Spleen (tissue), 11 donors: ENCODE measurements at regions not wholly inside any gene's neighbourhood (a gene's known extent, or its start where the extent isn't known, plus 50 kb on each side); places are given as distances from the start of the nearest gene placed in this dataset.

Experiments used
- DNase-seq: peaks from one replicate; pipeline ENCODE4 v3.0.0-alpha.2; 2020
- H3K27ac ChIP-seq, 8 donors: fragments of 200-600 bp; sonication (generic) in 7 of 8; 1 replicate in 4 of 8; 2 replicates in 4 of 8; pipeline versions ENCODE4 v1.5.0 to v1.8.0; 2016 to 2021; ENCODE audit warnings: inconsistent platforms in 4 of 8, mild to moderate bottlenecking in 4 of 8, moderate library complexity in 1 of 8
- H3K27me3 ChIP-seq, 7 donors: fragments of 200-600 bp; sonication (generic) in 6 of 7; replicated peaks in 1 of 7; 1 replicate in 4 of 7; 2 replicates in 3 of 7; pipeline versions ENCODE4 v1.5.0 to v1.8.0; 2016 to 2021; ENCODE audit warnings: inconsistent platforms in 3 of 7, mild to moderate bottlenecking in 1 of 7
- H3K36me3 ChIP-seq, 6 donors: fragments of 200-600 bp; sonication (generic) in 5 of 6; 1 replicate in 4 of 6; 2 replicates in 2 of 6; pipeline versions ENCODE4 v1.5.0 to v1.8.0; 2016 to 2021; ENCODE audit warnings: inconsistent platforms in 2 of 6
- H3K4me1 ChIP-seq, 6 donors: fragments of 200-600 bp; sonication (generic) in 5 of 6; 1 replicate in 3 of 6; 2 replicates in 3 of 6; pipeline versions ENCODE4 v1.5.0 to v1.8.0; 2016 to 2021; ENCODE audit warnings: inconsistent platforms in 3 of 6
- H3K4me3 ChIP-seq, 8 donors: fragments of 200-600 bp; sonication (generic) in 7 of 8; 1 replicate in 4 of 8; 2 replicates in 4 of 8; pipeline versions ENCODE4 v1.5.0 to v1.8.0; 2016 to 2021; ENCODE audit warnings: inconsistent platforms in 4 of 8, mild to moderate bottlenecking in 4 of 8, moderate library complexity in 2 of 8
- H3K9me3 ChIP-seq, 8 donors: fragments of 200-600 bp; sonication (generic) in 7 of 8; 1 replicate in 4 of 8; 2 replicates in 4 of 8; pipeline versions ENCODE4 v1.5.0 to v1.8.0; 2016 to 2021; ENCODE audit warnings: inconsistent platforms in 4 of 8
- CTCF ChIP-seq, 11 experiments: fragments of 200-600 bp in 7 of 11; fragments of 450-650 bp in 4 of 11; sonication (generic) in 4 of 11; IDR thresholded peaks in 8 of 11; conservative IDR thresholded peaks in 3 of 11; 1 replicate in 7 of 11; 2 replicates in 4 of 11; pipeline versions ENCODE4 v1.4.0 to v1.8.0; 2016 to 2021; ENCODE audit warnings: antibody characterized with exemption in 11 of 11, inconsistent platforms in 4 of 11, mild to moderate bottlenecking in 1 of 11
- POLR2A ChIP-seq, 3 donors: fragments of 450-650 bp; IDR thresholded peaks; one replicate each; pipeline ENCODE4 v1.5.1; 2017; ENCODE audit warnings: antibody characterized with exemption in 3 of 3, mild to moderate bottlenecking in 1 of 3
- POLR2AphosphoS5 ChIP-seq, 3 donors: sonication (generic); formaldehyde crosslinking; IDR thresholded peaks; one replicate each; pipeline ENCODE4 v1.5.1; 2017; ENCODE audit warnings: antibody characterized with exemption in 3 of 3
- WGBS, 5 donors: extraction: QIAGEN DNeasy Blood & Tissue Kit in 3 of 5; methylation state at CpG; one replicate each; pipeline versions ENCODE4 v1.1.5 to v1.1.7; 2013 to 2018; 5-methylcytosine and 5-hydroxymethylcytosine counted together
- intact Hi-C: fragments of 100-400 bp; cut with DNase I; formaldehyde crosslinking; loops from one replicate; pipeline ENCODE4 v1.15.0; 2023; ENCODE audit warnings: low total_unique reads
- donor health status: healthy with polysubstance abuse.
- donor health status: DM: no; HTN: no; CAD: no; lungs with moderate emphysema.
- donor health status: DM: no; HTN: no; CAD: no.
- donor health status: Bipolar disorder and iron deficiency.
- donor health status: healthy.
- donor health status: DM: no; HTN: no; CAD: no.
- donor health status: DM: yes; HTN: yes; CAD: no.

- intact Hi-C loops = no loop called here
- no peak for DNase-seq
- 88 to 94% (median 91%) methylated on average over 4 of the region's 4 CpGs for WGBS, 5 donors
- Histone ChIP-seq H3K36me3 (no peaks in the 10 kb centered on the region), H3K4me3 (no peak overlapping the region), H3K9me3 (no peaks in the 10 kb centered on the region), H3K4me1 (peaks cover 0 to 7% (median 0%) of the 10 kb centered on the region in 6 donors), H3K27me3 (no peaks in the 10 kb centered on the region), H3K27ac (no peak overlapping the region)
- TF ChIP-seq CTCF (IDR thresholded peaks at IDR 0.05 in 8 of 11, conservative IDR thresholded peaks at IDR 0.05 in 3 of 11) (no peak), POLR2A (IDR thresholded peaks at IDR 0.05) (no peak), POLR2AphosphoS5 (IDR thresholded peaks at IDR 0.05) (no peak)
Observed at GRCh38 chr15:95674031-95674430, 656.5 kb upstream of the NR2F2 start.

- 73 to 90% (median 79%) methylated on average over 3 of the region's 3 CpGs for WGBS, 5 donors
- peak overlapping the region in 1 of 8 donors; percentile 31 for H3K27ac ChIP-seq
- no peak overlapping the region for H3K4me3 ChIP-seq
- no peaks in the 10 kb centered on the region for H3K27me3 ChIP-seq
- no peak for TF ChIP-seq POLR2AphosphoS5 (IDR thresholded peaks at IDR 0.05)
- no peak for TF ChIP-seq POLR2A (IDR thresholded peaks at IDR 0.05)
- no peaks in the 10 kb centered on the region for H3K9me3 ChIP-seq
- no peaks in the 10 kb centered on the region for H3K4me1 ChIP-seq
- no peaks in the 10 kb centered on the region for H3K36me3 ChIP-seq
- DNase-seq = no peak
- intact Hi-C loops = no loop called here
Observed at GRCh38 chr15:95676500-95676899, 654.0 kb upstream of the NR2F2 start.

GRCh38 chr15:95679847-95680582 is 650.5 kb upstream of the NR2F2 start:
- no peak for TF ChIP-seq POLR2A (IDR thresholded peaks at IDR 0.05)
- no peak for DNase-seq
- Histone ChIP-seq H3K9me3 (no peaks in the 10 kb centered on the region), H3K4me3 (no peak overlapping the region), H3K27ac (no peak overlapping the region), H3K4me1 (no peaks in the 10 kb centered on the region), H3K27me3 (no peaks in the 10 kb centered on the region), H3K36me3 (no peaks in the 10 kb centered on the region)
- intact Hi-C loops = no loop called here
- 90 to 95% (median 92%) methylated on average over 6 of the region's 6 CpGs for WGBS, 5 donors

GRCh38 chr15:95680728-95681127 is 649.8 kb upstream of the NR2F2 start:
- WGBS, 5 donors = 43 to 66% (median 51%) methylated on average over 2 of the region's 2 CpGs
- no peak overlapping the region for H3K27ac ChIP-seq
- no peaks in the 10 kb centered on the region for H3K27me3 ChIP-seq
- H3K4me3 ChIP-seq = no peak overlapping the region
- no peaks in the 10 kb centered on the region for H3K36me3 ChIP-seq
- intact Hi-C loops = no loop called here
- DNase-seq = no peak
- H3K4me1 ChIP-seq = no peaks in the 10 kb centered on the region
- no peak for TF ChIP-seq CTCF (IDR thresholded peaks at IDR 0.05 in 8 of 11, conservative IDR thresholded peaks at IDR 0.05 in 3 of 11)
- no peak for TF ChIP-seq POLR2A (IDR thresholded peaks at IDR 0.05)
- no peak for TF ChIP-seq POLR2AphosphoS5 (IDR thresholded peaks at IDR 0.05)
- H3K9me3 ChIP-seq = no peaks in the 10 kb centered on the region

GRCh38 chr15:95681836-95682544 is 648.5 kb upstream of the NR2F2 start:
- no peak for DNase-seq
- TF ChIP-seq CTCF (IDR thresholded peaks at IDR 0.05 in 8 of 11, conservative IDR thresholded peaks at IDR 0.05 in 3 of 11) = no peak
- TF ChIP-seq POLR2A (IDR thresholded peaks at IDR 0.05) = no peak
- no peak for TF ChIP-seq POLR2AphosphoS5 (IDR thresholded peaks at IDR 0.05)
- Histone ChIP-seq H3K27me3 (no peaks in the 10 kb centered on the region), H3K36me3 (no peaks in the 10 kb centered on the region), H3K27ac (no peak overlapping the region), H3K4me3 (no peak overlapping the region), H3K4me1 (no peaks in the 10 kb centered on the region), H3K9me3 (no peaks in the 10 kb centered on the region)
- WGBS, 5 donors = 57 to 76% (median 74%) methylated on average over 5 of the region's 5 CpGs
- intact Hi-C loops = no loop called here
